IgD-negative memory B cell (primary cell): ENCODE measurements at regions not wholly inside any gene's neighbourhood (a gene's known extent, or its start where the extent isn't known, plus 50 kb on each side); places are given as distances from the start of the nearest gene placed in this dataset.
"Not testable (repeated sequence)": the region's sequence is repeated elsewhere in the genome, so short reads cannot be mapped to it uniquely, and the experiment has no call there.

Source experiments
- H3K27ac Mint-ChIP-seq, 3 donors: one replicate each; pipeline ENCODE4 v1.8.0; 2020 to 2022; ENCODE audit warnings: mild to moderate bottlenecking in 3 of 3, mixed read lengths in 3 of 3, moderate library complexity in 1 of 3
- H3K27me3 Mint-ChIP-seq: one replicate; pipeline ENCODE4 v1.8.0; 2021; ENCODE audit warnings: mixed read lengths
- H3K36me3 Mint-ChIP-seq: one replicate; pipeline ENCODE4 v1.8.0; 2020; ENCODE audit warnings: mild to moderate bottlenecking, mixed read lengths
- H3K4me1 Mint-ChIP-seq, 3 donors: one replicate each; pipeline ENCODE4 v1.8.0; 2020 to 2022; ENCODE audit warnings: mixed read lengths in 3 of 3, mild to moderate bottlenecking in 1 of 3
- H3K4me3 Mint-ChIP-seq, 4 donors: one replicate each; pipeline ENCODE4 v1.8.0; 2020 to 2022; ENCODE audit warnings: mild to moderate bottlenecking in 4 of 4, mixed read lengths in 4 of 4, moderate library complexity in 3 of 4
- H3K9me3 Mint-ChIP-seq, 3 donors: one replicate each; pipeline ENCODE4 v1.8.0; 2020 to 2021; ENCODE audit warnings: mixed read lengths in 3 of 3, mild to moderate bottlenecking in 1 of 3

GRCh38 chr10:10014846-10015245 lies 1002.8 kb upstream of the CELF2 start:
- Mint-ChIP-seq H3K27me3 (no peaks in the 10 kb centered on the region), H3K4me1 (no peaks in the 10 kb centered on the region), H3K9me3 (peaks cover 2 to 4% (median 3%) of the 10 kb centered on the region in 3 donors), H3K27ac (no peak overlapping the region), H3K36me3 (no peaks in the 10 kb centered on the region), H3K4me3 (no peak overlapping the region)

DNA sequence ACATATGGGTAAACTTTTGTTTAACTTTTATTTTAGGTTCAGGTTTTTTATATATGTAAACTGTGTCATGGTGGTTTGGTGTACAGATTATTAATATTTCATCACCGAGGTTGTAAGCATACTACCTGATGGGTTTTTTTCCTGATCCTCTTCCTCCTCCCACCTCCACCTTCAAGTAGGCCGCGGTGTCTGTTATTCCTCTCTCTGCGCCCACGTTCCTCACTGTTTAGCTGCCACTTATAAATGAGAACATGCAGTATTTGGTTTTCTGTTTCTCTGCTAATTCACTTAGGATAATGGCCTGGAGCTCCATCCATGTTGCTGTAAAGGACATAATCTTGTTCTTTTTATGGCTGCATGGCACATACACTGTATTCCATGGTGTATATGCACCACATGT lies 1000.0 kb upstream of the CELF2 start:
- H3K36me3 Mint-ChIP-seq, result no peaks in the 10 kb centered on the region
- H3K27me3 Mint-ChIP-seq, result no peaks in the 10 kb centered on the region
- H3K4me3 Mint-ChIP-seq, result no peak overlapping the region
- H3K9me3 Mint-ChIP-seq, result peaks cover 5 to 9% (median 7%) of the 10 kb centered on the region in 3 donors
- no peaks in the 10 kb centered on the region for H3K4me1 Mint-ChIP-seq
- H3K27ac Mint-ChIP-seq, result no peak overlapping the region

DNA sequence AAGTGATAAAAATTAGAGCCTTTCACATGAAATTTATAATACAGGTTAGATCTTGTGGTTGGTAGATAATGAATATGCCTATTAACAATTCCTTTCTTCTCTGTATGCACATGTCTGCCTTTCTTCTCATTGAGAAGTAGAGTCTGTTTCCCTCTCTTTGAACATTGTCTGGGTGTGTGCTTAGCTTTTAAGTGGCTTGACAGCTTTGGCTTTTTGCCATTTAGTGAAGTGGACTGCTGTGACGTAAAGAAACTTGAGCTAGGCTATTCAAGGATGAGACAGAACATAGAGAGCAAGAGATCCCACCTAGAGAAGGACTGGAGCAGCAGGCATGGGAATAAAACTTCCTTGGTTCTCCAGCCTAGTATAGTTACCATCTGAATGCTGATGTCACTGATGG lies 996.7 kb upstream of the CELF2 start:
- Mint-ChIP-seq H3K27me3 (no peaks in the 10 kb centered on the region), H3K9me3 (peaks cover 4 to 11% (median 7%) of the 10 kb centered on the region in 3 donors), H3K4me1 (no peaks in the 10 kb centered on the region), H3K4me3 (no peak overlapping the region), H3K36me3 (no peaks in the 10 kb centered on the region), H3K27ac (no peak overlapping the region)

DNA sequence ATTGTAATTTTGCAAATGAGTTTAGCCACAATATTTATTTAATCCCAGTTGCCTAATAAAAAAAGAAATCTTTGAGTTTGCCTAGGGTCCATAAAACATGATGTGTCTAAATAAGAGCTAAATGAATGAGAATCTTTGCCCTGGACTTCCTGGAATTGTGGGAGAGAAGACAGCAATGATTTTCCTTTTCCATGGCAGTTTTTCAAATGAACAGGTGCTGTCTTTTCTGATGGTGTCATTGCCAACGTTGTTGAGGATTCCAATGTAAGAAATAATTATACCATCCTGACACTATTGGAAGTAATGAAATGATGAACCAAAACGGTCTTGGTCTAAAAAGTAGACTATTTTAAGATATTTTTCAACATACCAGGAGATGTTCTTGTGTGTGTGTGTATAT lies 984.7 kb upstream of the CELF2 start:
- no peak overlapping the region for H3K4me3 Mint-ChIP-seq
- no peak overlapping the region for H3K27ac Mint-ChIP-seq
- no peaks in the 10 kb centered on the region for H3K4me1 Mint-ChIP-seq
- H3K9me3 Mint-ChIP-seq, result no peaks in the 10 kb centered on the region
- H3K27me3 Mint-ChIP-seq, result no peaks in the 10 kb centered on the region
- peaks cover 2% of the 10 kb centered on the region for H3K36me3 Mint-ChIP-seq

GRCh38 chr10:10038348-10038747 lies 979.3 kb upstream of the CELF2 start:
- H3K9me3 Mint-ChIP-seq, result no peaks in the 10 kb centered on the region
- no peak overlapping the region for H3K4me3 Mint-ChIP-seq
- no peaks in the 10 kb centered on the region for H3K36me3 Mint-ChIP-seq
- no peak overlapping the region for H3K27ac Mint-ChIP-seq
- H3K4me1 Mint-ChIP-seq, result no peaks in the 10 kb centered on the region
- no peaks in the 10 kb centered on the region for H3K27me3 Mint-ChIP-seq

DNA sequence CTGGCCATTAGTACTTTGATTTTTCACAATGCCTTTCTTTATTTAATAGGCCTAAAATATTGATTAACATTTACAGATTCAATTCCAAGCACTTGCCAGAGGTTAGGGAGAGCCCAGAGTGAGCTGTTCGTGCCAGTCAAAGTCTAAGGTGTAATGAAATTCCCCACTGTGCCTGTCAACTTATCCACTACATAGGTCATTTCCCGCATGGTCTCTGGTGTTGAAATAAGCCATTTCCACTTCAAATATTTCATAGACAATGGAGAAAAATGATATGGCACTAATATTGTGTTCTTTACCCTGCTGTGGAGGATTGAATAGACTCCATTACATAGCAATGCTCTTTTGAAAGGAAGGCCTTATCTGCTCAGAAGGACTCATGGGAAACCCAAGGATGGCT lies 978.1 kb upstream of the CELF2 start:
- H3K4me1 Mint-ChIP-seq, result no peaks in the 10 kb centered on the region
- no peaks in the 10 kb centered on the region for H3K36me3 Mint-ChIP-seq
- no peaks in the 10 kb centered on the region for H3K9me3 Mint-ChIP-seq
- peak overlapping the region in 1 of 3 donors; percentile 51 for H3K27ac Mint-ChIP-seq
- no peaks in the 10 kb centered on the region for H3K27me3 Mint-ChIP-seq
- H3K4me3 Mint-ChIP-seq, result no peak overlapping the region

- no peaks in the 10 kb centered on the region for H3K4me1 Mint-ChIP-seq
- peaks cover 2% of the 10 kb centered on the region for H3K27me3 Mint-ChIP-seq
- H3K4me3 Mint-ChIP-seq, result no peak overlapping the region
- H3K9me3 Mint-ChIP-seq, result no peaks in the 10 kb centered on the region
- H3K27ac Mint-ChIP-seq, result no peak overlapping the region
- no peaks in the 10 kb centered on the region for H3K36me3 Mint-ChIP-seq
Observed at GRCh38 chr10:10043083-10043482, 974.6 kb upstream of the CELF2 start.

- H3K4me3 Mint-ChIP-seq, result peak overlapping the region in 1 of 4 donors; percentile 44
- H3K9me3 Mint-ChIP-seq, result no peaks in the 10 kb centered on the region
- no peaks in the 10 kb centered on the region for H3K4me1 Mint-ChIP-seq
- H3K27ac Mint-ChIP-seq, result no peak overlapping the region
- no peaks in the 10 kb centered on the region for H3K36me3 Mint-ChIP-seq
- peaks cover 2% of the 10 kb centered on the region for H3K27me3 Mint-ChIP-seq
Observed at GRCh38 chr10:10044922-10045764, 972.5 kb upstream of the CELF2 start.

DNA sequence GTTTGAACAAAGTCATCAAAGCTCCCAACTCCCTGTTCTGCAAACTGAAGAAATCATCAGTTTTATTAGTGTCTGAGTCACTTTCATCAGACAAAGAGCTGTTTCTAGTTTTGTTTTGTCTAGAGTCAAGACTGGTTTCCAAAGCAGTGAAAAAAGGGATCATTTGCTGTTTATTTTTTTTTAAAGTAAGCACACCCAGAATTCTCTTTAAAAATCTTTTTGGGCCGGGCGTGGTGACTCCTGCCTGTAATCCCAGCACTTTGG lies 972.0 kb upstream of the CELF2 start:
- no peaks in the 10 kb centered on the region for H3K9me3 Mint-ChIP-seq
- H3K36me3 Mint-ChIP-seq, result no peaks in the 10 kb centered on the region
- H3K4me1 Mint-ChIP-seq, result no peaks in the 10 kb centered on the region
- H3K27me3 Mint-ChIP-seq, result peaks cover 2% of the 10 kb centered on the region
- H3K27ac Mint-ChIP-seq, result no peak overlapping the region
- H3K4me3 Mint-ChIP-seq, result no peak overlapping the region

GRCh38 chr10:10047426-10047825 lies 970.2 kb upstream of the CELF2 start:
- no peaks in the 10 kb centered on the region for H3K4me1 Mint-ChIP-seq

GRCh38 chr10:10053051-10053450 lies 964.6 kb upstream of the CELF2 start:
- Mint-ChIP-seq H3K27me3 (no peaks in the 10 kb centered on the region), H3K4me3 (no peak overlapping the region), H3K9me3 (peaks cover 0 to 3% (median 0%) of the 10 kb centered on the region in 3 donors), H3K4me1 (no peaks in the 10 kb centered on the region), H3K27ac (no peak overlapping the region), H3K36me3 (no peaks in the 10 kb centered on the region)

More at GRCh38 chr10:10047426-10047825, 970.2 kb upstream of the CELF2 start:
- Mint-ChIP-seq H3K4me3 (no peak overlapping the region), H3K9me3 (peaks cover 0 to 3% (median 0%) of the 10 kb centered on the region in 3 donors), H3K27me3 (peaks cover 2% of the 10 kb centered on the region), H3K36me3 (no peaks in the 10 kb centered on the region), H3K27ac (no peak overlapping the region)

DNA sequence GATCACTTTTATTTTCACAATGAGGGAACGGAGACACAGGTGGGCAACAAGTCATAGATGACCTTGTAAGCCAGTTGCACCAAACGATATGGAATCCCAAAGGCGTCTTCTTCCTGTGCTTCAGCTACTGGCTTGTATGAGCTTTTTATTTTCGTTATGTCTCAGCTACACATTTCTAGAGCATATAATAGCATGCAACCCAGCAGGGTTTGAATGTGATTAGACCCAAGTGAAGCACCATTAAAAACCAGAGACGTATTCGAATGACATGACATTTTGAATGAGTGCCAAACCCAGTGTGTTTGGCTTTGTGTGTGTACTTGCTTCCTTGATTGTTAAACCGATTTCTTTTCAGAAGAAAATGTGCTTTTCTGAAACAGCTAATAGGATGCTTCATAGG lies 963.2 kb upstream of the CELF2 start:
- Mint-ChIP-seq H3K27me3 (no peaks in the 10 kb centered on the region), H3K9me3 (peaks cover 0 to 6% (median 0%) of the 10 kb centered on the region in 3 donors), H3K36me3 (no peaks in the 10 kb centered on the region), H3K27ac (no peak overlapping the region), H3K4me1 (no peaks in the 10 kb centered on the region), H3K4me3 (no peak overlapping the region)

GRCh38 chr10:10055656-10056442 lies 961.8 kb upstream of the CELF2 start:
- peaks cover 0 to 6% (median 0%) of the 10 kb centered on the region in 3 donors for H3K9me3 Mint-ChIP-seq
- no peak overlapping the region for H3K4me3 Mint-ChIP-seq
- H3K4me1 Mint-ChIP-seq, result no peaks in the 10 kb centered on the region
- H3K27ac Mint-ChIP-seq, result no peak overlapping the region
- no peaks in the 10 kb centered on the region for H3K27me3 Mint-ChIP-seq
- no peaks in the 10 kb centered on the region for H3K36me3 Mint-ChIP-seq

- H3K9me3 Mint-ChIP-seq, result peaks cover 0 to 7% (median 0%) of the 10 kb centered on the region in 3 donors
- no peaks in the 10 kb centered on the region for H3K27me3 Mint-ChIP-seq
- no peaks in the 10 kb centered on the region for H3K4me1 Mint-ChIP-seq
- no peak overlapping the region for H3K4me3 Mint-ChIP-seq
- no peaks in the 10 kb centered on the region for H3K36me3 Mint-ChIP-seq
- no peak overlapping the region for H3K27ac Mint-ChIP-seq
Observed at GRCh38 chr10:10056961-10057360, 960.7 kb upstream of the CELF2 start.

DNA sequence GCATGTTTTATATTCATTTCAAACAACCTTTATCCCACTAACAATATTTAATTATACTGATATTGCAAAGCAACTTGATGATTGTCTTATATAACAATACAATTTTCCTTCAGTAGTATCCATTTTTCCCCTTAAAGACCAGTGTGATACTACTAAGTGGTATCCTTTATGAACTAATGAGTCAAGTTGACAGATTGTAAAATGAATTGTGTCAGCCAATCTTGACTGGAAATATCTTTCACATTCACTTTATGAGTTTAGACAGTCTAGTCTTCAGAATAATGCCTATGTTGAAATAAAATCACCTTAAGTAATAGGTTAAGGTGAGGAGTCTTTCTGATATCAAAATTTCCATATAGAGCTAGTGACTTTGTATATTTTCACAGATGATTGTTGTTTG lies 950.0 kb upstream of the CELF2 start:
- Mint-ChIP-seq H3K4me3 (no peak overlapping the region), H3K9me3 (peaks cover 0 to 2% (median 0%) of the 10 kb centered on the region in 3 donors), H3K4me1 (no peaks in the 10 kb centered on the region), H3K36me3 (no peaks in the 10 kb centered on the region), H3K27ac (no peak overlapping the region), H3K27me3 (no peaks in the 10 kb centered on the region)

DNA sequence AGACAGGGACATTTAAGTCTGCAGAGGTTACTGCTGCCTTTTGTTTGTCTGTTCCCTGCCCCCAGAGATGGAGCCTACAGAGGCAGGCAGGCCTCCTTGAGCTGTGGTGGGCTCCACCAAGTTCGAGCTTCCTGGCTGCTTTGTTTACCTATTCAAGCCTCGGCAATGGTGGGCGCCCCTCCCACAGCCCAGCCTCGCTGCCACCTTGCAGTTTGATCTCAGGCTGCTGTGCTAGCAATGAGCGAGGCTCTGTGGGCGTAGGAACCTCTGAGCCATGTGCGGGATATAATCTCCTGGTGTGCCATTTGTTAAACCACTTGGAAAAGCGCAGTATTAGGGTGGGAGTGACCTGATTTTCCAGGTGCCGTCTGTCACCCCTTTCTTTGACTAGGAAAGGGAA lies 942.8 kb upstream of the CELF2 start:
- not testable (repeated sequence) for H3K27me3 Mint-ChIP-seq, H3K4me3 Mint-ChIP-seq, H3K36me3 Mint-ChIP-seq, H3K9me3 Mint-ChIP-seq, H3K4me1 Mint-ChIP-seq, H3K27ac Mint-ChIP-seq
